Erythroblast (primary cell): ENCODE measurements at regions not wholly inside any gene's neighbourhood (a gene's known extent, or its start where the extent isn't known, plus 50 kb on each side); places are given as distances from the start of the nearest gene placed in this dataset.
"Not testable (repeated sequence)": the region's sequence is repeated elsewhere in the genome, so short reads cannot be mapped to it uniquely, and the experiment has no call there.

Experiments
- DNase-seq, 2 experiments: peaks; one replicate each; lab custom pipeline; 2025; lab: John Stamatoyannopoulos, UW
- GATA1 ChIP-seq: IDR thresholded peaks from 2 replicates; pipeline ENCODE4 v1.6.1; 2011; ENCODE audit warnings: low read depth, mild to moderate bottlenecking, control low read depth, low read length, moderate library complexity
- POLR2A ChIP-seq: IDR thresholded peaks from 2 replicates; pipeline ENCODE4 v1.6.1; 2011; ENCODE audit warnings: mild to moderate bottlenecking, low read length

DNA sequence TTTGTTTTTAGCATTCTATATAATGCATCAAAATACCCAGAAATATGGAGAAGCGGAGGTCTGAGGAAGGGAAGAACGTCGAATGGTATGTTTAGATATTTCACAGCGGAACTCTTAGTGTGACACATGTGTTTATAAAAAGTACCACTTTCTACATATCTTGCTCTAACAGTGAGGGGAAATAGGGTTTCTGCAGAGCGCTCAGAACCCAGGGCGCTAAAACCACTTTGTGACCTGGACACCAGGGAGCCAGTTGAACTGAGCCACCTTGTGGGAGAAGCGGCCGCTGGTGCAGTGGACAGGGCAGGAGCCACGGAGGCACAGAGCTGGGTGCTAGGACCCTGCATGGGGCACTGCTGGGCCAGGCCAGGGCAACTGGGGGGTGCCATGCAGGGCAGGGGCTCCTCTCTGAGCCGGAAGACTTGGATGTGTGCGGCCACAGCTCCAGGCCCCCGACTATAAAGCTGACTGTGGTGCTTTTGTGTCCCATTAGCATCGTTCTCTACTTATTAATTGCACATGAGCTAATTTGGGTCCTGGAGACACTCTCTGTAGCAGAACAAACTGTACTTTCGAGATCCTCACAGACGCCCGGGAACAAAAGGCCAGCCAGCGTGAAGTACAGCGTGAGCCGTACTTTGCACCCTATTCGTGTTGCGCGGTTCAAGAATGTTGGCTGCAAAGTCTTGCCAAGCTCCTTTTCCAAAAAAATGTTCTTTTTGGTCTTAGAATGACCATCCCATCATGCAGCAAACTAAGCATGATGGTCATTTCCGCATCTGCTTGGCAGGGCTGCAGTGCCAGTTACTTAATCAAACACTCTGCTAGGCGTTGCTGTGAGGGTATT lies 151.9 kb upstream of the ALKAL2 start:
- no peak for TF ChIP-seq GATA1
- no peak for TF ChIP-seq POLR2A
- no peak for DNase-seq

DNA sequence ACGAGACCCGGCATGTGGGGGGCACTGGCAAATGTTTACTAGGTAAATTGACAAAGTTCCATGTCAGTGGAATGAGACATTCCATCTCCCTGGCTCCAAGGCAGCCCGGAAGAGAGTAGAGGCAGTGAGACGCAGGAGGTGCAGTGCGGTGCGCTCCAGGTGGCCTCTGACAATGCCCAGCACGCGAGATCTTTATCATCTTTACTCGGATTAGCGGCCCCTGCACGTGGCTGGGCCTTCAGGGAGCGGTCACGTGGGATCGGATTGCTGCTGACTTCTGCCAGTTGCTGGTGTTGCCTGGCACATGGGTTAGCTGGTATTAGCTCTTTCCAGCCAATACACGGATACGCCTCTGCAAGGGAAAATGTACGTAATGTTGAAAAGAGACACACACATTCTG lies 151.2 kb upstream of the ALKAL2 start:
- DNase-seq = no peak
- TF ChIP-seq GATA1 = no peak
- no peak for TF ChIP-seq POLR2A

GRCh38 chr2:437756-438393 lies 150.0 kb upstream of the ALKAL2 start:
- no peak for DNase-seq
- no peak for TF ChIP-seq POLR2A
- no peak for TF ChIP-seq GATA1

- TF ChIP-seq GATA1 = no peak
- TF ChIP-seq POLR2A = no peak
- no peak for DNase-seq
Observed at GRCh38 chr2:437180-437579, 149.3 kb upstream of the ALKAL2 start.

- TF ChIP-seq GATA1 (no peak), POLR2A (no peak)
- DNase-seq = no peak
Observed at GRCh38 chr2:436205-436604, 148.3 kb upstream of the ALKAL2 start.

DNA sequence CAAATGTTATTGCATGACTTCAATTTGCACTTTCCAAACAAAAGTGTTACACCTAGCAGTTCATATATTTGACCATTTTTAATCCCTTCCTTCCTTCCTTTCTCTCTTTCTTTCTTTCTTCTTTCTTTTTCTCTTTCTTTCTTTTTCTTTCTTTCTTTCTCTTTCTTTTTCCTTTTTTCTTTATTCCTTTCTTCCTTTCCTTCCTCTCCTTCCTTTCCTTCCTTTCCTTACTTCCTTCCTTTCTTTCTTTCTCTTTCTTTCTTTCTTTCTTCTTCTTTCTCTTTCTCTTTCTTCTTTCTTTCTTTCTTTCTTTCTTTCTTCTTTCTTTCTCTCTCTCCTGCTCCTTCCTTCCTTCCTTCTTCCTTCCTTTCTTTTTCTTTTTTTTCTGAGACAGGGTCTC lies 146.7 kb upstream of the ALKAL2 start:
- no peak for DNase-seq
- TF ChIP-seq GATA1 (no peak), POLR2A (no peak)

DNA sequence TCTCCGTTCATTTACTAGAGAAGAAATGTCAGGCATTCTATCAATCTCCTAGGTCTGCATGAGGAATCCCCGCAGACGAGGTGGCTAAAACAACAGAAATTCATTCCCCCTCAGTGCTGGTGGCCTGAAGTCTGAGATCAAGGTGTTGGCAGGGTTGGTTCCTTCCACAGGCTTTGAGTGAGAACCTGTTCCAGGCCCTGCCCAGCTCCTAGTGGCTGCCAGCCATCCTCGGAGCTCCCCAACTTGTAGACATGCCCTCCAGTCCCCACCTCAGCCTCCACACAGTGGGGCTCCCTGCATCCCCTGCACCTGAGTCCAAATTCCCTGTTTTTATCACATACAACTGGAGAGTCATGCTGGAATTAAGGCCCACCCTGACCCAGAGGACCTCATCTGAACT lies 145.3 kb upstream of the ALKAL2 start:
- DNase-seq = no peak
- TF ChIP-seq GATA1 (no peak), POLR2A (no peak)

- TF ChIP-seq GATA1 (no peak), POLR2A (no peak)
- DNase-seq = no peak
Observed at GRCh38 chr2:430291-431040, 142.6 kb upstream of the ALKAL2 start.

GRCh38 chr2:429575-430254 lies 141.8 kb upstream of the ALKAL2 start:
- TF ChIP-seq POLR2A (no peak), GATA1 (no peak)
- DNase-seq = no peak

DNA sequence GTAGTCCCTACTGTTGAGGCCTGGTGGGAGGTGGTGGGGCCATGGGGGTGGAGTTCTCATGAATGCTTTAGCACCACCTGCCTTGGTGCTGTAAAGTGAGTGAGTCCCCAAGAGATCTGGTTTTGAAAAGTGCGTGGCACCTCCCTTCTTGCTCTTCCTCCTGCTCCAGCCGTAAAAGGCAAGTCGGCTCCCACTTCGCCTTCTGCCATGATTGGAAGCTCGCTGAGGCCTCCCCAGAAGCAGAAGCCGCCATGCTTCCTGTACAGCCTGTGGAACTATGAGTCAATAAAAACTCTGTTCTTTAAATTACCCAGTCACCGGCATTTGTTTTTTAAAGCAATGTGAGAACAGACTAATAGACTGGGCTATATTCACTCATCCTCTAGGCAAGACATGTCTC lies 141.3 kb upstream of the ALKAL2 start:
- DNase-seq = no peak
- TF ChIP-seq POLR2A (no peak), GATA1 (no peak)

- TF ChIP-seq GATA1 = no peak
- TF ChIP-seq POLR2A = no peak
- DNase-seq = no peak
Observed at GRCh38 chr2:428591-428990, 140.7 kb upstream of the ALKAL2 start.

DNA sequence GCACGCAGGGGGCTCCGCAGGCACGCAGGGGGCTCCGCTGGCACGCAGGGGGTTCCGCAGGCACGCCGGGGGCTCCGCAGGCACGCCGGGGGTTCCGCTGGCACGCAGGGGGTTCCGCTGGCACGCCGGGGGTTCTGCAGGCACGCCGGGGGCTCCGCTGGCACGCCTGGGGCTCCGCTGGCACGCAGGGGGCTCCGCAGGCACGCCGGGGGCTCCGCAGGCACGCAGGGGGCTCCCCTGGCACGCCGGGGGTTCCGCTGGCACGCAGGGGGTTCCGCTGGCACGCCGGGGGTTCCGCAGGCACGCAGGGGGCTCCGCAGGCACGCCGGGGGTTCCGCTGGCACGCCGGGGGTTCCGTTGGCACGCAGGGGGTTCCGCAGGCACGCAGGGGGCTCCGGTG lies 138.8 kb upstream of the ALKAL2 start:
- DNase-seq = not testable (repeated sequence)

DNA sequence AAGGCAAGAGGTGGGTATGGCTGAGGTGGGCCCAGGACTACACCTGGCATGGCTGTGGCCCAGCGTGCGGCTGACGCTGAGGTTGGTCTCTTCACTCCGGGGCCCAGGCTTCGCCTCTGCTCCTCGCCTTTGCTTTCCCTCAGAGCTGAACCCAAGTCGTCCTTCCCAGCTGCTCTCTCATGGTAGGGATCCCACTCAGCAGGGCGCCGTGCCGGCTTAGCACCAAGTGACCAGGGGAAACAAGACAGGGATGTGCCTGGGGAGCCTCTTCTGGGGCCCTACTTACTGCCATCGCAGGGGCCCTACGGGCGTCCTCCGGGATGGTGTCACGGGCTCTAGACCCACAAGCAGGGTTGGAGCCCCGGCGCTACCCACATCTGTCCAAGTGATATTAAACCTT lies 138.1 kb upstream of the ALKAL2 start:
- no peak for DNase-seq
- TF ChIP-seq GATA1 = no peak
- TF ChIP-seq POLR2A = no peak
